ENCODE measurements at regions not wholly inside any gene's neighbourhood (a gene's known extent, or its start where the extent isn't known, plus 50 kb on each side); places are given as distances from the start of the nearest gene placed in this dataset.

DNA sequence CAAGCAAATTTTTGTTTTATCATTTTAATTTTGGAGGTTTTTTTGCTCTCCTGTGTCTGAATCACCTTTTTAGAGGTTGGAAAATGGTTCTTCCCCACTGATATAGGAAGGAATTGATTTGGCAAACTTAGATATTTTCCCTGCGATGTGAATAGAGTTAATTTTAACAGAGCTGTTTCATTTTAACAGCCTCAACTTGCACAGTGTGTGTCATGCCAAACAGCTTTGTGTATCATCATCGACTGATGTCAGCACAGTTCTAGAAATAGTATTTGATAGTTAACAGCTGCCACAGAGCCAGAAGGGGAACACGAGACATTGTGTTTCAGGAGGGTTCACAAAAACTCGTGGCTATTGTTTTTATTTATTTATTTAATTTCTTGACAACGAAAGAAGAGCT lies 243.1 kb upstream of the FOXN3 start:
- no peak for FAIRE-seq

DNA sequence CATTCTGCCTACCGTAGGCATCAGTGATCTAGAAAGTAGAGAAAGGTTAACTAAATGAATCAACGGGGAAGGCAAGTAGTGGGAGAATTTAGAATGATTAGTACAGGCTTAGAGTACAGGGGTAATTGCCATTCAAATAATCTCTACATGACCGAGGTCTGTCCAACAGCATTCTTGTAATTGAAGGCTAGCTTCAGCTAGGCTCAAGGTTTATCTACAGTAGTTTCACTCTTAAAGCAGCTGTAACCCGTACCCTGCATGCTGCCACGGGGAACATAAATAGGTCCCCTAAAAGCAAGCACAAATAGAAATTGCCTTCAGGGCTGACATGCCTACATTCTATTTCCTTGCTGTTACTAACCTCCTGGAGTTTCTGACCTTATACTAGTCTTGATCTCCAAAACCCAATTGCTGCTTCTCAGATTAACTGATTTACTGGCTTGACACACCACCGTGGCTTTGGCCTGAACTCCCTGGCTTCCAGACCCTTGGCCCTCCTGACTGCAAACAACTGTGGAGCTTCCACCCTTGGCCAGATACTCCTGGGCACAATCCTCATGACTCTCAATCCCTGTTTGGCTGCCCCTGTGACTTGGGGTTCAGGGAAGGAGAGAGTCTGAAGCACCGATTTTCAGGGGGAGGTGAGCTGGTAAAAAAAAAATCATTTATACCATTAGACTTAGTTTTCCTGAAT lies 242.1 kb upstream of the FOXN3 start:
- no peak for FAIRE-seq

DNA sequence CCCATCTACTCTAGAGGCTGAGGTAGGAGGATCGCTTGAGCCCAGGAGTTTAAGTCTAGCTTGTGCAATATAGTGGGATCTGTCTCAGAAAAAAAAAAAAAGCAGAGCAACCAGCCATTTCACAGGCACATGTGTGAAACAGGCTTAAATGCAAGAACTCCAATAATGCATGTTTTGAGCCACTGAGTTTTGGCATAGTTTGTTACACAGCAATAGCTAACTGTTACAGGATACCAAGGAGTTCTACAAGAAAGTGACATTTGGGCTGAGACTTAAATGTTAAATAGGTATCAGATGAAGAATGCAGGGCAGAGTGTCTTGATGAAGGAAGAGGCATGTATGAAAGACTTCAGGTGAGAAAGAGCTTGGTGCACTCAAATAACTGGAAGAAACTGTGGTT lies 240.0 kb upstream of the FOXN3 start:
- no peak for FAIRE-seq

DNA sequence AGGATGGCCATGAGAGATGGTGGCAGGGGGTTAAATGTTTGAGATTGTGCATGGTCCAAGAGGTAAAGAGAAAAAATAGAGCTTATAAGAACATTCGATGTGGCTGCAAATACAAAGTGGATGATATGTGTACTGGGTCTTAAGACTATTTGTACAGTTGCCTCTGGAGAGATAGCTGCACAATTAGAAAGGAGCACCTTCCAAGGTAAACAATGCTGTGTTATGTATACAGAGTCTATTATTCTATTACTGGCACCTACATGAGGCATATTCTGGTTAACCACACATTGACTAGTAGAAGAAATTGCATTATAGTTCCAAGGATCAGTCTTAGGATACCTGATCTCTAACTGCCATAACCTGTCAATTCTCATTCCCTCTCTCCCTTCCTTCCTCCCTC lies 238.0 kb upstream of the FOXN3 start:
- no peak for FAIRE-seq

DNA sequence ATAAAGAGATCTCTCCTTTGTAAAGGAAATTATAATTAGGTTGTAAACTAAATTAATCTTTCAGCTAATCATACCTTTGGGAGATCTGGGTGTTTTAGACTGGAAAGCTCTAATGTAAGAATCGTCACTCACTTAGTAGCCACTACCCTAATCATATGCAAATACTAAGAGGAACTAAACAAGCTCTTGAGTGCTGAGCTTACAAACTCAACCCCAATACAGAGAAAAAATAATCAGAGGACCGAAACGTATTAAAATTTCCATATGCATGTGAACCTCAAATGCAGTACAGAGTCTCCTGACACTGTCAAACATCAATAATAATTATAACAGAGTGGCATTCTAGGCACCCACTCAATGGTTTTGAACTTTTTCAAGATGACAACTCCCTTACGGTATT lies 235.3 kb upstream of the FOXN3 start:
- no peak for FAIRE-seq

GRCh38 chr14:89651805-89652204 lies 234.8 kb upstream of the FOXN3 start:
- no peak for FAIRE-seq

GRCh38 chr14:89650077-89650978 lies 233.3 kb upstream of the FOXN3 start:
- no peak for FAIRE-seq

- FAIRE-seq = no peak
These were observed 232.5 kb upstream of the FOXN3 start for GRCh38 chr14:89649451-89650075.

- no peak for FAIRE-seq
These were observed 231.9 kb upstream of the FOXN3 start for GRCh38 chr14:89648924-89649323.

DNA sequence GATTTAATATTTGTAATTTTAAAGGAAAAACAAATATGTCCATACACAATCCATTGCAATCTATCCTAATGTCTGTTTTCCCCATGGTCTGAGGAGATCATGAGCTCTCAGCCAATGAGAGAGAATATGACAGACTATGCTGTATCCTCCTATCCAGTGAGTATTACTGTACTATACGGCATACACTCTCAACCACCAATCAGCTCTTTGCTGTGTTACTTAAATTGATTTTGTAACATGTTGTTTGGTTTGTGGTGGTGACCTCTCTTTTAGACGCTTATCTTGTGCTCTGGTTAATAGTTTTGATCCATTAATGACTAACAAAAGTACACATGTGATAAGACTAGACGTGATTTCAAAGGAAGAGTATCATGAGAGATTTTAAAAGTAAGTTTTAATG lies 231.5 kb upstream of the FOXN3 start:
- FAIRE-seq = no peak

DNA sequence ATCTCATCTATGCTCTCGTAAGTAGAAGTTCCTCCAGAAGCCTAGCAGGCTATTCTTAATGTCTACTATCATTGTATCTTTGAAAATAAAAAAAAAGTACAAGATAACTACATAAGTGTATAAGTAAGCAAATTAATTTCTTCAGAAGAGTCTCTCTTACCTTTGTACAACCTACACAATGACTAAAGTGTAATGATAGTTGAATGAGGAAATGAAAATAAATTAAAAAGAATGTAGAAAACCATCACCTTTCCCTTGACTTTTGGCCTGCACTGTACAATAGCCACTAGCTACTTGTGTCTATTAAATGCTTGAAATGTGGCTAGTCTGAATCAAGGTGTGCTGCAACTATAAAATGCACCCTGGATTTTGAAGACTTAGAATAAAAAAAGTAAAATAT lies 229.9 kb upstream of the FOXN3 start:
- no peak for FAIRE-seq

- no peak for FAIRE-seq
These were observed 227.6 kb upstream of the FOXN3 start for GRCh38 chr14:89644641-89645040.

DNA sequence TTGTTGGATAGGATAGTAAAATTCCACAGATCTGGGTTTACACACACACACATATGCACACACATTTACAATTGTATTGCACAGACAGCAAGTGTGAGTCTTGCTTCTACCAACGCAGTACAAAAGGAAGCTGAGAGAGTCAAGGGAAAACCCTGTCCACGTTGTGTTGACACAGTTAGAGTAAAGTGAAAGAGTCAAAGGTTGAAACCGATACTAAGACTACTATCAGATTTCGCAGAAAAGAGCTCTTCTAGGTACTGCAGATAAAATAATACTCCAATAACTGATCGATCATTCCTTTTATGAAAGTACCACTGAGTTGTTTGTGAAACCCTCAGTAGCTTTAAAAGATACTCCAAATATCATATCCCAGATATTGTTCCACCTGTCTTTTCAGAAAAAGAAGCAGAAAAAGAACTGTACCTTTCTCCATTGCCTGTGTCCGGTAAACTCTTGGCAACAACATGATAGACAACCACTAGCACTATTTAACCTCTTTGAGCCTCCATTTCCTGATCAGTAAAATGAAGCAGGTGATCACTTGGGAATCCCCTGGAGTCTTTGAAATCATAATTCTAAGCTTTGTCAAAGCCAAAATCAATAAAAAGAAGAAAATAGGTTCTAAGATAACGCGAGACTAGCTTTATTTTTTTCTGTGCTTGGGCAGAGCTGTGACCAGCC lies 224.6 kb upstream of the FOXN3 start:
- peak; percentile 21 for FAIRE-seq

- no peak for FAIRE-seq
These were observed 223.1 kb upstream of the FOXN3 start for GRCh38 chr14:89640141-89640540.

- FAIRE-seq = no peak
These were observed 222.7 kb upstream of the FOXN3 start for GRCh38 chr14:89639687-89640086.

- no peak for FAIRE-seq
These were observed 221.9 kb upstream of the FOXN3 start for GRCh38 chr14:89638891-89639290.

- no peak for FAIRE-seq
These were observed 220.5 kb upstream of the FOXN3 start for GRCh38 chr14:89637581-89637980.

GRCh38 chr14:89635615-89636014 lies 218.6 kb upstream of the FOXN3 start:
- FAIRE-seq = no peak

GRCh38 chr14:89634037-89634436 lies 217.0 kb upstream of the FOXN3 start:
- no peak for FAIRE-seq

GRCh38 chr14:89630101-89630829 lies 213.2 kb upstream of the FOXN3 start:
- FAIRE-seq = no peak

GRCh38 chr14:89629383-89629782 lies 212.3 kb upstream of the FOXN3 start:
- FAIRE-seq = no peak

GRCh38 chr14:89628521-89628920 lies 211.5 kb upstream of the FOXN3 start:
- FAIRE-seq = no peak

All from colon (tissue), 2 donors.